ENCODE measurements at regions not wholly inside any gene's neighbourhood (a gene's known extent, or its start where the extent isn't known, plus 50 kb on each side); places are given as distances from the start of the nearest gene placed in this dataset.

- FAIRE-seq (no peak), DNase-seq (ENCODE audit: insufficient read length, low spot score) (no peak)
- TF ChIP-seq, protein P1, sequence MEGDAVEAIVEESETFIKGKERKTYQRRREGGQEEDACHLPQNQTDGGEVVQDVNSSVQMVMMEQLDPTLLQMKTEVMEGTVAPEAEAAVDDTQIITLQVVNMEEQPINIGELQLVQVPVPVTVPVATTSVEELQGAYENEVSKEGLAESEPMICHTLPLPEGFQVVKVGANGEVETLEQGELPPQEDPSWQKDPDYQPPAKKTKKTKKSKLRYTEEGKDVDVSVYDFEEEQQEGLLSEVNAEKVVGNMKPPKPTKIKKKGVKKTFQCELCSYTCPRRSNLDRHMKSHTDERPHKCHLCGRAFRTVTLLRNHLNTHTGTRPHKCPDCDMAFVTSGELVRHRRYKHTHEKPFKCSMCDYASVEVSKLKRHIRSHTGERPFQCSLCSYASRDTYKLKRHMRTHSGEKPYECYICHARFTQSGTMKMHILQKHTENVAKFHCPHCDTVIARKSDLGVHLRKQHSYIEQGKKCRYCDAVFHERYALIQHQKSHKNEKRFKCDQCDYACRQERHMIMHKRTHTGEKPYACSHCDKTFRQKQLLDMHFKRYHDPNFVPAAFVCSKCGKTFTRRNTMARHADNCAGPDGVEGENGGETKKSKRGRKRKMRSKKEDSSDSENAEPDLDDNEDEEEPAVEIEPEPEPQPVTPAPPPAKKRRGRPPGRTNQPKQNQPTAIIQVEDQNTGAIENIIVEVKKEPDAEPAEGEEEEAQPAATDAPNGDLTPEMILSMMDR (IDR thresholded peaks at IDR 0.05; ENCODE audit: insufficient read depth, missing control alignments): no peak
Measured at GRCh38 chr18:43887491-43887890, 610.2 kb upstream of the SYT4 start.

DNA sequence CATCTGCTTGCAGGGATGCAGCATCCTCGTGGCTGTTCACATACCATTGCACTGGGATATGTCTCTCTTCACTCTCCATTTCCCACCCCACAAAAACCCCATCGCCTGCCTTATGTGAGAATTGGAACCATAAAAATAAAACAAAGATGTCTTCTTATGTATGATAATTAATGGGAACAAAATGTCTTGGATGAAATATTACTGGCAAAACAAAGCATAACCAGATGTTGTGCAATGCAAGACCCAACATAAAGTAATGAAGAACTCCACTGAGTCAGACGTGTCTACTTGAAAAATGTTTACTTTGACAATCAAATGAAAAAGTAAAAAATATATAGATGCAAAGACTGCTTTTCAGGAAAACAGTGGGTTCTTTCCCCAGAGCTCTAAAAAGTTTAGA lies 611.3 kb upstream of the SYT4 start:
- DNase-seq (ENCODE audit: insufficient read length, low spot score): no peak
- FAIRE-seq: no peak
- TF ChIP-seq, protein P1 (IDR thresholded peaks at IDR 0.05; ENCODE audit: insufficient read depth, missing control alignments): no peak

DNA sequence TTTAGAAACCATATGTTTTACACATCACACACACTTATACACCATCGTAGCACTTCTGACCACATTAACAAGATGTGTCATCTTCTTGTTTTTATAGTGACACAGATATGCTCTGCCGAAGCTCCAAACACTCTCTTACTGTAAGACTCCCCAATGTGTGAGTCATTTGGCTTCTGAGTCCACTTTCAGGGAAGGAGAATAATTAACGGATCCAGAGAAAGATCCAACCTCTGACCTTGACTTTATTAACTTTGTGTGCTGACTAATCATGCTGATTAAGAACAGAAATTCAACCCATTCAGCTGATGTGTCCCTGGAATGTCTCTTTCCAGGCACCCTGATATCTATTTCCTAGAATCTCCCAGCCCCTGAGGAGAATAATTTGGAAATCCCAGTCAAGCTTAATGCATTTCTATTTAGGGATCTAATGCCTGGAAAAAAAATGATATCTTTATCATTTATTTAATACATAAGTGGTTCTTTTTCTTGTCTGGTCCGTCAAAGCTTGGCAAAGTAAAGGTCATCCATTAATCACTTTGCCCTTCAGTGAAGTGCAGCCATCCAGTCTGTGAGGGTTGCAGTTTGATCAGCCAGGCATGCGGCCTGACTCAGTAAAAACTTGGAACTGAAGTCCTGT lies 615.8 kb upstream of the SYT4 start:
- FAIRE-seq (no peak), DNase-seq (ENCODE audit: insufficient read length, low spot score) (no peak)
- TF ChIP-seq, protein P1 (IDR thresholded peaks at IDR 0.05; ENCODE audit: insufficient read depth, missing control alignments): no peak

DNA sequence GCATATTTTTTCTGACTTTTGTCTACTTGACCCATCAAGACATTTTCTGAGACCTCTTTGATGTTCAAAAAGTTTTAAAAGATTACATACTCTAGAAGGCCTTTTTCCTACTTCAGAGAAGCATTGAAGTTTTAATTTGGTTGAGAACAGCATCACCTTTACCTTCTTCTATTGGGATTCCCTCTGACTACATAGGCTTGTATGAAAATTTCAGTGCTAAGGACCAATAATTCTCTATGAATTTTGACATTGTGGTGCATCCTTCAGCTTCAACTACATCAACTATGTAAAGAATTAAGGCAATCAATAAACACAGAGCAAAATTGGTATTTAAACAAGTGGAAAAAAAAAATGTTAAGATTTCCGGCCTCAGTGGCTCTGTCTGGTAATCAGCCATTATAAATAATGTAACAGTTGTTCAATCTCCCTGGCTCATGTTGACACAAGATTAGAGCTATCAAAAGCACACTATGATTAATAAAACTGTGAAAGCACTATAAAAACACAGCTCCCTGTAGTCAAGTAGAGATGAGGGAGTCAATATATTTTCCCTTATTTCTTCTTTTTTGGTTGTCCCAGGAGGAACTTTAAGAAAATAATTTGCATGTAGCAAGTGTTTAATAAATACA lies 627.0 kb upstream of the SYT4 start:
- FAIRE-seq (no peak), DNase-seq (ENCODE audit: insufficient read length, low spot score) (no peak)
- TF ChIP-seq, protein P1 (IDR thresholded peaks at IDR 0.05; ENCODE audit: insufficient read depth, missing control alignments): no peak

DNA sequence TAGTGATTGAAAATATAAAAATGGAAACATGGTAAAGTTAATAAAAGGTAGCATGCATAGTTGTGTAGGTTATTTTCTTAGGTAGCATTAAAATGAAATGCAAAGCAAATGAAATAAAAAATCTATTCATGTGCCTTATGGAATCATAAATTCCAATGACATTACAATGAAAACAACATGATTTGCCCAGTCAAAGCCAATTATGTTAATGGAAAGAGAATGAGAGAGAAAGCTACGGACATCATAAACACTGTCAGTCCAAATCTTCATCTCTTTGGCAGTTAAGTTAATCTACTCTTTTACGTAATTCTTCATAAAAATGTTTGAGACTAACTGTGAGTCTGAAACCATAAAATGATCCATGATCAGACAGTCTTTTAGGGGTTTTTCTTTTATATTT lies 636.7 kb upstream of the SYT4 start:
- FAIRE-seq (no peak), DNase-seq (ENCODE audit: insufficient read length, low spot score) (no peak)
- TF ChIP-seq, protein P1 (IDR thresholded peaks at IDR 0.05; ENCODE audit: insufficient read depth, missing control alignments): no peak

DNA sequence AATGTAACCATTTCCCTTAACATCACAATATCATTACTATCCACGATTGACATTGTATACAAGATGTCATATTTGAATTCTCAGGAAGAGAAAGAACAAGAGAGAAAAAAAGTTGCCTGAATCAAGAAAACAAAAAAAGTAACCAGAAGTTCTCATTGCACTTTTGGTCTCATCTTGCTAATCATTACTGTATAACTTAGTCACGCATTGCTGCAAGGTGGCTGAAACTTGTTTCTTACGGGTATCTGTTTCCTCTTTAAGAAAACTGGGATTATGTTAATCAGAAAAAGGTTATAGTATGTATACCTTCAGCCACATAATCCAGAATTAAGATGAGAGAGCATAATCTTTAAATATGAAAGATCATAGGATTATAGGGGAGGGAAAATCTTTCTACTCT lies 639.7 kb upstream of the SYT4 start:
- DNase-seq (ENCODE audit: insufficient read length, low spot score): no peak
- FAIRE-seq: no peak
- TF ChIP-seq, protein P1 (IDR thresholded peaks at IDR 0.05; ENCODE audit: insufficient read depth, missing control alignments): no peak

GRCh38 chr18:43917520-43917919 lies 640.2 kb upstream of the SYT4 start:
- TF ChIP-seq, protein P1 (IDR thresholded peaks at IDR 0.05; ENCODE audit: insufficient read depth, missing control alignments): no peak
- FAIRE-seq (no peak), DNase-seq (ENCODE audit: insufficient read length, low spot score) (no peak)

All from D721Med (cell line).